Gastroesophageal sphincter (tissue), 3 donors: ENCODE measurements at regions not wholly inside any gene's neighbourhood (a gene's known extent, or its start where the extent isn't known, plus 50 kb on each side); places are given as distances from the start of the nearest gene placed in this dataset.

Source experiments
- POLR2A ChIP-seq, 2 donors: fragments of 450-650 bp; IDR thresholded peaks; one replicate each; pipeline ENCODE4 v1.6.1; 2017; ENCODE audit warnings: antibody characterized with exemption in 2 of 2, mild to moderate bottlenecking in 2 of 2, moderate library complexity in 1 of 2
- TF ChIP-seq, protein P1 (sequence below), 4 experiments: fragments of 200-600 bp in 2 of 4; fragments of 450-650 bp in 2 of 4; sonication (generic) in 1 of 4; IDR thresholded peaks; one replicate each; pipeline ENCODE4 v1.5.1; 2017 to 2019; ENCODE audit warnings: antibody characterized with exemption in 4 of 4, mild to moderate bottlenecking in 2 of 4, moderate library complexity in 2 of 4

DNA sequence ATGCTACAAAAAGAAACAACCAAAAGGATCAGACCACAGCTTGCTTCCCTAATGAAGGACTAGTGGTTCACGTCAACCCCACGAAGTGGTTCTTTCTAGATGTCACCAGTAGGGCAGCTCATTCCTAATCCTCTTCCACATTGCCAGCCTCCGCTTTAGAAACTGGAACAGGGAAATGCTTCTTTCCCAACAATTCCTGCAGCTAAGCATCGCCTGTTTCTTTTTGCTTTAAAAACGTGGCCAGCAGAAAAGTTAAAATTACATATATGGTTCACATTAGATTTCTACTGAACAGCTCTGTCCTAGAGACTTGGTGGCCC, 100.2 kb downstream of the MTX3 start:
- no peak for TF ChIP-seq POLR2A (IDR thresholded peaks at IDR 0.05)
- TF ChIP-seq, protein P1, sequence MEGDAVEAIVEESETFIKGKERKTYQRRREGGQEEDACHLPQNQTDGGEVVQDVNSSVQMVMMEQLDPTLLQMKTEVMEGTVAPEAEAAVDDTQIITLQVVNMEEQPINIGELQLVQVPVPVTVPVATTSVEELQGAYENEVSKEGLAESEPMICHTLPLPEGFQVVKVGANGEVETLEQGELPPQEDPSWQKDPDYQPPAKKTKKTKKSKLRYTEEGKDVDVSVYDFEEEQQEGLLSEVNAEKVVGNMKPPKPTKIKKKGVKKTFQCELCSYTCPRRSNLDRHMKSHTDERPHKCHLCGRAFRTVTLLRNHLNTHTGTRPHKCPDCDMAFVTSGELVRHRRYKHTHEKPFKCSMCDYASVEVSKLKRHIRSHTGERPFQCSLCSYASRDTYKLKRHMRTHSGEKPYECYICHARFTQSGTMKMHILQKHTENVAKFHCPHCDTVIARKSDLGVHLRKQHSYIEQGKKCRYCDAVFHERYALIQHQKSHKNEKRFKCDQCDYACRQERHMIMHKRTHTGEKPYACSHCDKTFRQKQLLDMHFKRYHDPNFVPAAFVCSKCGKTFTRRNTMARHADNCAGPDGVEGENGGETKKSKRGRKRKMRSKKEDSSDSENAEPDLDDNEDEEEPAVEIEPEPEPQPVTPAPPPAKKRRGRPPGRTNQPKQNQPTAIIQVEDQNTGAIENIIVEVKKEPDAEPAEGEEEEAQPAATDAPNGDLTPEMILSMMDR (IDR thresholded peaks at IDR 0.05): no peak
